ENCODE measurements at regions not wholly inside any gene's neighbourhood (a gene's known extent, or its start where the extent isn't known, plus 50 kb on each side); places are given as distances from the start of the nearest gene placed in this dataset.
"Not testable (repeated sequence)": the region's sequence is repeated elsewhere in the genome, so short reads cannot be mapped to it uniquely, and the experiment has no call there.

GRCh38 chr6:51209651-51210050 lies 391.0 kb downstream of the TFAP2B start:
- no peak for DNase-seq (ENCODE audit: unreplicated experiment)
- POLR2A ChIA-PET = no interaction called here
- H3K27ac Mint-ChIP-seq (ENCODE audit: low read depth, unreplicated experiment) = no peak overlapping the region
- no TSS peak for BruUV-seq (replicated peaks)
- H3K36me3 Mint-ChIP-seq (ENCODE audit: insufficient read depth, unreplicated experiment) = no peaks in the 10 kb centered on the region
- no peaks in the 10 kb centered on the region for H3K9me3 Mint-ChIP-seq (ENCODE audit: unreplicated experiment)
- CTCF ChIA-PET = no interaction called here
- no peaks in the 10 kb centered on the region for H3K4me1 Mint-ChIP-seq (ENCODE audit: insufficient read depth, unreplicated experiment)
- intact Hi-C loops (cut with micrococcal nuclease) = no loop called here
- no peak overlapping the region for H3K4me3 Mint-ChIP-seq (ENCODE audit: unreplicated experiment)
- TF ChIP-seq, protein P1, sequence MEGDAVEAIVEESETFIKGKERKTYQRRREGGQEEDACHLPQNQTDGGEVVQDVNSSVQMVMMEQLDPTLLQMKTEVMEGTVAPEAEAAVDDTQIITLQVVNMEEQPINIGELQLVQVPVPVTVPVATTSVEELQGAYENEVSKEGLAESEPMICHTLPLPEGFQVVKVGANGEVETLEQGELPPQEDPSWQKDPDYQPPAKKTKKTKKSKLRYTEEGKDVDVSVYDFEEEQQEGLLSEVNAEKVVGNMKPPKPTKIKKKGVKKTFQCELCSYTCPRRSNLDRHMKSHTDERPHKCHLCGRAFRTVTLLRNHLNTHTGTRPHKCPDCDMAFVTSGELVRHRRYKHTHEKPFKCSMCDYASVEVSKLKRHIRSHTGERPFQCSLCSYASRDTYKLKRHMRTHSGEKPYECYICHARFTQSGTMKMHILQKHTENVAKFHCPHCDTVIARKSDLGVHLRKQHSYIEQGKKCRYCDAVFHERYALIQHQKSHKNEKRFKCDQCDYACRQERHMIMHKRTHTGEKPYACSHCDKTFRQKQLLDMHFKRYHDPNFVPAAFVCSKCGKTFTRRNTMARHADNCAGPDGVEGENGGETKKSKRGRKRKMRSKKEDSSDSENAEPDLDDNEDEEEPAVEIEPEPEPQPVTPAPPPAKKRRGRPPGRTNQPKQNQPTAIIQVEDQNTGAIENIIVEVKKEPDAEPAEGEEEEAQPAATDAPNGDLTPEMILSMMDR (IDR thresholded peaks at IDR 0.05; ENCODE audit: unreplicated experiment) = no peak
- H3K27me3 Mint-ChIP-seq (ENCODE audit: insufficient read depth, unreplicated experiment) = no peaks in the 10 kb centered on the region

- TF ChIP-seq, protein P1 (IDR thresholded peaks at IDR 0.05; ENCODE audit: unreplicated experiment) = no peak
- no peak for DNase-seq (ENCODE audit: unreplicated experiment)
- no peaks in the 10 kb centered on the region for H3K4me1 Mint-ChIP-seq (ENCODE audit: insufficient read depth, unreplicated experiment)
- no TSS peak for BruUV-seq (replicated peaks)
- no peak overlapping the region for H3K4me3 Mint-ChIP-seq (ENCODE audit: unreplicated experiment)
- ChIA-PET POLR2A (no interaction called here), CTCF (no interaction called here)
- intact Hi-C loops (cut with micrococcal nuclease) = no loop called here
- no peak overlapping the region for H3K27ac Mint-ChIP-seq (ENCODE audit: low read depth, unreplicated experiment)
- no peaks in the 10 kb centered on the region for H3K36me3 Mint-ChIP-seq (ENCODE audit: insufficient read depth, unreplicated experiment)
- H3K27me3 Mint-ChIP-seq (ENCODE audit: insufficient read depth, unreplicated experiment) = no peaks in the 10 kb centered on the region
- H3K9me3 Mint-ChIP-seq (ENCODE audit: unreplicated experiment) = no peaks in the 10 kb centered on the region
These were observed 395.1 kb downstream of the TFAP2B start for GRCh38 chr6:51213811-51214210.

GRCh38 chr6:51214442-51214841 lies 395.8 kb downstream of the TFAP2B start:
- ChIA-PET POLR2A (interaction anchor here (0.6 kb wide), 1 partner anchor 1388 kb away, joined by 4 read pairs; no protein-coding TSS in a partner anchor), CTCF (no interaction called here)
- TF ChIP-seq, protein P1 (IDR thresholded peaks at IDR 0.05; ENCODE audit: unreplicated experiment) = no peak
- no peaks in the 10 kb centered on the region for H3K27me3 Mint-ChIP-seq (ENCODE audit: insufficient read depth, unreplicated experiment)
- H3K4me1 Mint-ChIP-seq (ENCODE audit: insufficient read depth, unreplicated experiment) = no peaks in the 10 kb centered on the region
- no peak overlapping the region for H3K4me3 Mint-ChIP-seq (ENCODE audit: unreplicated experiment)
- no peak overlapping the region for H3K27ac Mint-ChIP-seq (ENCODE audit: low read depth, unreplicated experiment)
- H3K9me3 Mint-ChIP-seq (ENCODE audit: unreplicated experiment) = no peaks in the 10 kb centered on the region
- no peaks in the 10 kb centered on the region for H3K36me3 Mint-ChIP-seq (ENCODE audit: insufficient read depth, unreplicated experiment)
- BruUV-seq (replicated peaks) = no TSS peak
- intact Hi-C loops (cut with micrococcal nuclease) = no loop called here
- no peak for DNase-seq (ENCODE audit: unreplicated experiment)

GRCh38 chr6:51218181-51218580 lies 399.5 kb downstream of the TFAP2B start:
- intact Hi-C loops (cut with micrococcal nuclease) = no loop called here
- POLR2A ChIA-PET = interaction anchor here (0.6 kb wide), 1 partner anchor 17 kb away, joined by 3 read pairs; no protein-coding TSS in a partner anchor
- H3K36me3 Mint-ChIP-seq (ENCODE audit: insufficient read depth, unreplicated experiment) = no peaks in the 10 kb centered on the region
- no peaks in the 10 kb centered on the region for H3K4me1 Mint-ChIP-seq (ENCODE audit: insufficient read depth, unreplicated experiment)
- no peaks in the 10 kb centered on the region for H3K9me3 Mint-ChIP-seq (ENCODE audit: unreplicated experiment)
- H3K4me3 Mint-ChIP-seq (ENCODE audit: unreplicated experiment) = no peak overlapping the region
- no peak for DNase-seq (ENCODE audit: unreplicated experiment)
- CTCF ChIA-PET = no interaction called here
- no peak overlapping the region for H3K27ac Mint-ChIP-seq (ENCODE audit: low read depth, unreplicated experiment)
- TF ChIP-seq, protein P1 (IDR thresholded peaks at IDR 0.05; ENCODE audit: unreplicated experiment) = no peak
- H3K27me3 Mint-ChIP-seq (ENCODE audit: insufficient read depth, unreplicated experiment) = no peaks in the 10 kb centered on the region
- no TSS peak for BruUV-seq (replicated peaks)

GRCh38 chr6:51224580-51225240 lies 406.0 kb downstream of the TFAP2B start:
- H3K27me3 Mint-ChIP-seq (ENCODE audit: insufficient read depth, unreplicated experiment); BruUV-seq (replicated peaks); H3K27ac Mint-ChIP-seq (ENCODE audit: low read depth, unreplicated experiment); H3K4me3 Mint-ChIP-seq (ENCODE audit: unreplicated experiment); CTCF ChIA-PET; H3K9me3 Mint-ChIP-seq (ENCODE audit: unreplicated experiment); DNase-seq (ENCODE audit: unreplicated experiment); H3K4me1 Mint-ChIP-seq (ENCODE audit: insufficient read depth, unreplicated experiment); H3K36me3 Mint-ChIP-seq (ENCODE audit: insufficient read depth, unreplicated experiment); intact Hi-C loops (cut with micrococcal nuclease): not testable (repeated sequence)
- POLR2A ChIA-PET = interaction anchor here (0.7 kb wide), 1 partner anchor 85 kb away, joined by 3 read pairs; no protein-coding TSS in a partner anchor

Measured in MCF 10A (cell line).